Astrocyte (in vitro differentiated cells and primary cell): ENCODE measurements at regions not wholly inside any gene's neighbourhood (a gene's known extent, or its start where the extent isn't known, plus 50 kb on each side); places are given as distances from the start of the nearest gene placed in this dataset.

Source experiments
- EZH2 ChIP-seq: IDR thresholded peaks from 2 replicates; pipeline ENCODE4 v1.6.1; 2012; ENCODE audit warnings: mild to moderate bottlenecking, low read length, inconsistent platforms; ENCODE audit not compliant: insufficient read depth
- TF ChIP-seq, protein P1 (sequence below): IDR thresholded peaks from 2 replicates; pipeline ENCODE4 v1.5.1; 2011; ENCODE audit warnings: low read depth, mild to moderate bottlenecking, inconsistent platforms, low read length, moderate library complexity; ENCODE audit not compliant: insufficient read depth

DNA sequence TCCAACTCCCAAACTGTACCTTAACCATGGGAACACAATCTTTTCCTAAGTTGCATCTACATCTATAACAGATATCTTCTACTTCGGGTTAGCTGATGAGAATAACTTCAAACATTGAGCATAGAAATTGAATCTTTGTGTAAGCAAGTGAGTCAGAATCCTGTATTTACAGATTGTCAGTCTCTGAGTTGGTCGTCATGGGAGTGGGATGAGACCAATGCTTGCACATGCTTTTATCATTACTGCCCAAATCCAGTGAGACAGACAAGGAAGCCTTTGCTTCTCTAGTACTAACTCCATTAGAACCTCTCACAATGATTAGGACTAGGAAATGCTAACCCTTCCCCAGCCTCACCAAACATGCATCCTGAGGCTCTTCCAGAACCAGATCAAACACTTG lies 587.1 kb upstream of the ZNF717 start:
- TF ChIP-seq, protein P1, sequence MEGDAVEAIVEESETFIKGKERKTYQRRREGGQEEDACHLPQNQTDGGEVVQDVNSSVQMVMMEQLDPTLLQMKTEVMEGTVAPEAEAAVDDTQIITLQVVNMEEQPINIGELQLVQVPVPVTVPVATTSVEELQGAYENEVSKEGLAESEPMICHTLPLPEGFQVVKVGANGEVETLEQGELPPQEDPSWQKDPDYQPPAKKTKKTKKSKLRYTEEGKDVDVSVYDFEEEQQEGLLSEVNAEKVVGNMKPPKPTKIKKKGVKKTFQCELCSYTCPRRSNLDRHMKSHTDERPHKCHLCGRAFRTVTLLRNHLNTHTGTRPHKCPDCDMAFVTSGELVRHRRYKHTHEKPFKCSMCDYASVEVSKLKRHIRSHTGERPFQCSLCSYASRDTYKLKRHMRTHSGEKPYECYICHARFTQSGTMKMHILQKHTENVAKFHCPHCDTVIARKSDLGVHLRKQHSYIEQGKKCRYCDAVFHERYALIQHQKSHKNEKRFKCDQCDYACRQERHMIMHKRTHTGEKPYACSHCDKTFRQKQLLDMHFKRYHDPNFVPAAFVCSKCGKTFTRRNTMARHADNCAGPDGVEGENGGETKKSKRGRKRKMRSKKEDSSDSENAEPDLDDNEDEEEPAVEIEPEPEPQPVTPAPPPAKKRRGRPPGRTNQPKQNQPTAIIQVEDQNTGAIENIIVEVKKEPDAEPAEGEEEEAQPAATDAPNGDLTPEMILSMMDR: no peak
- no peak for TF ChIP-seq EZH2
